HepG2 (cell line): ENCODE measurements at regions not wholly inside any gene's neighbourhood (a gene's known extent, or its start where the extent isn't known, plus 50 kb on each side); places are given as distances from the start of the nearest gene placed in this dataset.

ENCODE experiments used
- ATAC-seq: fragments of 200-7000 bp; cut with Tn5 transposase; 3 replicates; pipeline ENCODE4 v1.9.1; 2020; ENCODE audit warnings: mild to moderate bottlenecking, moderate library complexity
- BruUV-seq: library from RNA; stranded (reverse); fragments of 400-500 nt; replicated peaks from 2 replicates; lab custom pipeline; 2021; lab: Mats Ljungman, UMichigan
- CTCF ChIA-PET: fragments of 300-600 bp; formaldehyde crosslinking; extraction: SDS; loops from one replicate; lab custom pipeline; 2021; ENCODE audit warnings: low total read pairs, inconsistent platforms, low intra/inter-chr PET ratio; lab: Yijun Ruan, JAX
- POLR2A ChIA-PET: fragments of 350-600 bp; sonication (Branson Sonifier 250); formaldehyde crosslinking; loops from one replicate; lab custom pipeline; 2020; ENCODE audit warnings: antibody characterized with exemption, inconsistent platforms; lab: Yijun Ruan, JAX
- DNase-seq: peaks from one replicate; pipeline ENCODE4 v3.0.0-alpha.2; 2015; ENCODE audit warnings: low spot score
- FAIRE-seq: peaks from 3 replicates; lab custom pipeline; 2011; peaks lifted over from hg19 to GRCh38; lab: Jason Lieb, UNC
- H2AFZ ChIP-seq: one replicate; pipeline ENCODE4 v1.6.1; 2011; ENCODE audit warnings: low read length, inconsistent platforms
- H3K27ac ChIP-seq: fragments of 300-600 bp; 3 replicates; pipeline ENCODE4 v1.8.0; 2011; ENCODE audit warnings: mixed run types, mild to moderate bottlenecking, mixed read lengths, low read length, inconsistent platforms; ENCODE audit not compliant: insufficient read depth; ENCODE audit errors: extremely low read length
- H3K27me3 ChIP-seq, 2 experiments: fragments of 200-600 bp in 1 of 2; 2 replicates in 1 of 2; 3 replicates in 1 of 2; pipeline versions ENCODE4 v1.6.0 to v1.8.0; 2011; ENCODE audit warnings: low read length in 2 of 2, mild to moderate bottlenecking in 2 of 2, moderate library complexity in 2 of 2, inconsistent platforms in 1 of 2; ENCODE audit not compliant: insufficient read depth in 2 of 2, control insufficient read depth in 1 of 2
- H3K36me3 ChIP-seq, 2 experiments: fragments of 200-600 bp in 1 of 2; replicated peaks in 1 of 2; 2 replicates in 1 of 2; 3 replicates in 1 of 2; pipeline versions ENCODE4 v1.5.1 to v1.8.0; 2011; ENCODE audit warnings: low read length in 2 of 2, inconsistent platforms in 1 of 2; ENCODE audit not compliant: insufficient read depth in 2 of 2, control insufficient read depth in 1 of 2
- H3K4me1 ChIP-seq: 2 replicates; pipeline ENCODE4 v1.5.1; 2012; ENCODE audit warnings: low read length, inconsistent platforms; ENCODE audit not compliant: insufficient read depth
- H3K4me2 ChIP-seq: 2 replicates; pipeline ENCODE4 v1.6.0; 2011; ENCODE audit warnings: low read depth, low read length, inconsistent platforms
- H3K4me3 ChIP-seq, 3 experiments: fragments of 200-600 bp in 1 of 3; sonication (generic), shearing (Covaris generic) in 1 of 3; replicated peaks in 1 of 3; 2 replicates each; pipeline ENCODE4 v1.5.1; 2011 to 2016; ENCODE audit warnings: low read length in 3 of 3, inconsistent platforms in 2 of 3, low read depth in 2 of 3, mild to moderate bottlenecking in 2 of 3, control low read depth in 1 of 3, mixed read lengths in 1 of 3; ENCODE audit not compliant: insufficient read depth in 1 of 3
- H3K79me2 ChIP-seq: one replicate; pipeline ENCODE4 v1.6.1; 2011; ENCODE audit warnings: low read length, inconsistent platforms; ENCODE audit not compliant: insufficient read depth
- H3K9ac ChIP-seq: 2 replicates; pipeline ENCODE4 v1.6.0; 2011; ENCODE audit warnings: mild to moderate bottlenecking, low read depth, low read length, inconsistent platforms; ENCODE audit not compliant: insufficient read depth
- H3K9me3 ChIP-seq: 2 replicates; pipeline ENCODE4 v1.5.1; 2012; ENCODE audit warnings: mild to moderate bottlenecking, low read length
- H4K20me1 ChIP-seq: 2 replicates; pipeline ENCODE4 v1.6.0; 2011; ENCODE audit warnings: inconsistent platforms, mild to moderate bottlenecking, low read length, moderate library complexity; ENCODE audit not compliant: insufficient read depth
- AGO1 ChIP-seq: fragments of 200-400 bp; formaldehyde crosslinking; IDR thresholded peaks from 2 replicates; pipeline ENCODE4 v1.6.1; 2017; ENCODE audit warnings: mild to moderate bottlenecking, low read depth, low read length, moderate library complexity; ENCODE audit not compliant: poor library complexity, severe bottlenecking
- ATRX ChIP-seq: sonication (generic); formaldehyde crosslinking; IDR thresholded peaks from 2 replicates; pipeline ENCODE4 v1.4.0; 2020; ENCODE audit warnings: missing genetic modification reagents, borderline replicate concordance
- E2F2 ChIP-seq: sonication (generic); formaldehyde crosslinking; IDR thresholded peaks from 2 replicates; pipeline ENCODE4 v1.4.0; 2020; ENCODE audit warnings: missing genetic modification reagents, borderline replicate concordance
- HOXA5 ChIP-seq: sonication (generic); formaldehyde crosslinking; IDR thresholded peaks from 2 replicates; pipeline ENCODE4 v1.4.0; 2020; ENCODE audit warnings: missing genetic modification reagents
- TARDBP ChIP-seq: sonication (generic); formaldehyde crosslinking; IDR thresholded peaks from 2 replicates; pipeline ENCODE4 v1.8.0; 2022; ENCODE audit warnings: mild to moderate bottlenecking, missing genetic modification reagents
- WIZ ChIP-seq: sonication (generic); formaldehyde crosslinking; IDR thresholded peaks from 2 replicates; pipeline ENCODE4 v1.5.1; 2020; ENCODE audit warnings: mild to moderate bottlenecking, missing genetic modification reagents
- ZBTB21 ChIP-seq: sonication (generic); formaldehyde crosslinking; IDR thresholded peaks from 2 replicates; pipeline ENCODE4 v1.4.0; 2020; ENCODE audit warnings: missing genetic modification reagents
- ZNF253 ChIP-seq: sonication (generic); formaldehyde crosslinking; IDR thresholded peaks from 2 replicates; pipeline ENCODE4 v1.8.0; 2022; ENCODE audit warnings: mild to moderate bottlenecking, missing genetic modification reagents, borderline replicate concordance
- ZNF282 ChIP-seq: fragments of 450-650 bp; IDR thresholded peaks from 2 replicates; pipeline ENCODE4 v1.6.1; 2018; ENCODE audit not compliant: partially characterized antibody
- ZNF468 ChIP-seq: sonication (generic); formaldehyde crosslinking; IDR thresholded peaks from 2 replicates; pipeline ENCODE4 v1.8.0; 2022; ENCODE audit warnings: mild to moderate bottlenecking, moderate library complexity, missing genetic modification reagents
- ZNF512B ChIP-seq: sonication (generic); formaldehyde crosslinking; IDR thresholded peaks from 2 replicates; pipeline ENCODE4 v1.5.1; 2020; ENCODE audit warnings: missing genetic modification reagents, mild to moderate bottlenecking, borderline replicate concordance
- ZNF557 ChIP-seq: sonication (generic); formaldehyde crosslinking; IDR thresholded peaks from 2 replicates; pipeline ENCODE4 v1.4.0; 2020; ENCODE audit warnings: missing genetic modification reagents
- ZZZ3 ChIP-seq: sonication (generic); formaldehyde crosslinking; IDR thresholded peaks from 2 replicates; pipeline ENCODE4 v1.4.0; 2020; ENCODE audit warnings: missing genetic modification reagents, mild to moderate bottlenecking, borderline replicate concordance
- WGBS: methylation state at CpG from one replicate; pipeline ENCODE4 v1.1.6; 2017; ENCODE audit warnings: low lambda C conversion rate; 5-methylcytosine and 5-hydroxymethylcytosine counted together
- in situ Hi-C: cut with HindIII; loops from 2 replicates; pipeline ENCODE4 v1.10.0; 2017; ENCODE audit warnings: low pct_unique_long_range_greater_than_20kb; ENCODE audit not compliant: extremely low pct_ligation_motif_present
- intact Hi-C: fragments of 100-400 bp; cut with micrococcal nuclease; formaldehyde crosslinking; loops from one replicate; pipeline ENCODE4 v1.10.0; 2022; ENCODE audit not compliant: unreplicated experiment

GRCh38 chr1:90784186-90784847 is 67.2 kb upstream of the BARHL2 start:
- Histone ChIP-seq H3K27me3 (no peaks in the 10 kb centered on the region), H2AFZ (no peak overlapping the region), H3K9ac (no peak overlapping the region), H3K9me3 (no peaks in the 10 kb centered on the region), H3K4me2 (no peak overlapping the region), H3K27ac (no peak overlapping the region), H3K4me3 (no peak overlapping the region), H3K4me1 (no peaks in the 10 kb centered on the region), H4K20me1 (no peaks in the 10 kb centered on the region), H3K79me2 (no peaks in the 10 kb centered on the region), H3K36me3 (no peaks in the 10 kb centered on the region)
- BruUV-seq, result no TSS peak
- intact Hi-C loops (no loop called here), in situ Hi-C loops (no loop called here)
- TF ChIP-seq TARDBP (CRISPR knock-in tag), result no peak
- no peak for TF ChIP-seq ZNF557
- no peak for TF ChIP-seq ZNF512B (CRISPR knock-in tag)
- no peak for TF ChIP-seq ZNF253 (CRISPR knock-in tag)
- TF ChIP-seq HOXA5, result no peak
- no peak for TF ChIP-seq E2F2 (CRISPR knock-in tag)
- TF ChIP-seq AGO1, result no peak
- TF ChIP-seq ZZZ3, result no peak
- TF ChIP-seq ATRX, result no peak
- TF ChIP-seq ZBTB21 (CRISPR knock-in tag), result no peak
- no peak for TF ChIP-seq ZNF468 (CRISPR knock-in tag)
- no peak for TF ChIP-seq ZNF282
- no peak for TF ChIP-seq WIZ (CRISPR knock-in tag)
- WGBS, result 28% methylated on average over 2 of the region's 2 CpGs
- ATAC-seq, result no peak
- CTCF ChIA-PET, result no interaction called here
- no peak for FAIRE-seq
- POLR2A ChIA-PET, result no interaction called here
- no peak for DNase-seq
